Psoas muscle (tissue), 7 donors: ENCODE measurements at regions not wholly inside any gene's neighbourhood (a gene's known extent, or its start where the extent isn't known, plus 50 kb on each side); places are given as distances from the start of the nearest gene placed in this dataset.

Experiments used
- ATAC-seq, 4 donors: fragments of 200-7000 bp; cut with Tn5 transposase; one replicate each; pipeline ENCODE4 v1.9.1; 2020; ENCODE audit warnings: moderate library complexity in 3 of 4, mild to moderate bottlenecking in 2 of 4
- DNase-seq, 2 donors: peaks; one replicate each; pipeline ENCODE4 v3.0.0-alpha.2; 2020
- H3K27ac ChIP-seq: fragments of 200-600 bp; one replicate; pipeline ENCODE4 v1.8.0; 2022
- H3K27me3 ChIP-seq, 3 donors: fragments of 200-600 bp in 1 of 3; one replicate each; pipeline versions ENCODE4 v1.6.1 to v1.8.0; 2013 to 2022; ENCODE audit warnings: low read length in 2 of 3, mild to moderate bottlenecking in 2 of 3, moderate library complexity in 1 of 3; ENCODE audit not compliant: insufficient read depth in 3 of 3
- H3K36me3 ChIP-seq, 2 donors: fragments of 200-600 bp in 1 of 2; one replicate each; pipeline versions ENCODE4 v1.6.1 to v1.8.0; 2013 to 2022; ENCODE audit warnings: low read depth in 1 of 2, mild to moderate bottlenecking in 1 of 2, moderate library complexity in 1 of 2; ENCODE audit not compliant: insufficient read depth in 1 of 2
- H3K4me1 ChIP-seq: fragments of 200-600 bp; one replicate; pipeline ENCODE4 v1.8.0; 2022
- H3K4me3 ChIP-seq: fragments of 200-600 bp; one replicate; pipeline ENCODE4 v1.8.0; 2022; ENCODE audit warnings: mild to moderate bottlenecking
- H3K9me3 ChIP-seq: fragments of 200-600 bp; one replicate; pipeline ENCODE4 v1.8.0; 2022
- CTCF ChIP-seq: fragments of 200-600 bp; IDR thresholded peaks from one replicate; pipeline ENCODE4 v1.8.0; 2022; ENCODE audit warnings: antibody characterized with exemption
- WGBS, 3 donors: extraction: QIAGEN DNeasy Blood & Tissue Kit; methylation state at CpG; one replicate each; pipeline versions ENCODE4 v1.1.6 to v1.1.7; 2013; 5-methylcytosine and 5-hydroxymethylcytosine counted together
- intact Hi-C, 2 donors: fragments of 100-400 bp; cut with DNase I; formaldehyde crosslinking; loops; one replicate each; pipeline versions ENCODE4 v1.11.0 to v1.14.2; 2022
- donor health status: healthy with polysubstance abuse.
- donor health status: DM: no; HTN: no; CAD: no; lungs with moderate emphysema.
- donor health status: Bipolar disorder and iron deficiency.
- donor health status: healthy.
- donor health status: DM: yes; HTN: yes; CAD: no.
- donor health status: DM: no; HTN: no; CAD: no.
- donor health status: DM: yes; HTN: yes; CAD: no.

GRCh38 chr7:34260279-34260678 lies 354.9 kb downstream of the BMPER start:
- Histone ChIP-seq H3K4me1 (no peaks in the 10 kb centered on the region), H3K9me3 (no peaks in the 10 kb centered on the region), H3K27ac (no peak overlapping the region), H3K27me3 (no peaks in the 10 kb centered on the region), H3K4me3 (no peak overlapping the region), H3K36me3 (no peaks in the 10 kb centered on the region)
- ATAC-seq (peak; percentile 42 to 89 (median 78)), DNase-seq (no peak)
- intact Hi-C loops: no loop called here
- no peak for TF ChIP-seq CTCF

- H3K4me1 ChIP-seq: no peaks in the 10 kb centered on the region
- H3K36me3 ChIP-seq: no peaks in the 10 kb centered on the region
- H3K9me3 ChIP-seq: no peaks in the 10 kb centered on the region
- ATAC-seq: no peak
- no peak for TF ChIP-seq CTCF
- H3K27me3 ChIP-seq: no peaks in the 10 kb centered on the region
- no peak overlapping the region for H3K4me3 ChIP-seq
- 48 to 83% (median 72%) methylated on average over 2 of the region's 2 CpGs for WGBS, 3 donors
- H3K27ac ChIP-seq: no peak overlapping the region
- no peak for DNase-seq
- intact Hi-C loops: no loop called here
Observed at GRCh38 chr7:34263168-34263567, 357.8 kb downstream of the BMPER start.

GRCh38 chr7:34269084-34269483 lies 363.7 kb downstream of the BMPER start:
- ATAC-seq (no peak), DNase-seq (no peak)
- WGBS, 3 donors: 47 to 66% (median 53%) methylated on average over 2 of the region's 2 CpGs
- Histone ChIP-seq H3K27me3 (no peaks in the 10 kb centered on the region), H3K9me3 (no peaks in the 10 kb centered on the region), H3K36me3 (no peaks in the 10 kb centered on the region), H3K4me1 (no peaks in the 10 kb centered on the region), H3K4me3 (no peak overlapping the region), H3K27ac (no peak overlapping the region)
- intact Hi-C loops: no loop called here
- no peak for TF ChIP-seq CTCF

GRCh38 chr7:34275624-34276023 lies 370.3 kb downstream of the BMPER start:
- H3K27ac ChIP-seq: no peak overlapping the region
- no peak overlapping the region for H3K4me3 ChIP-seq
- no peak for DNase-seq
- no peaks in the 10 kb centered on the region for H3K9me3 ChIP-seq
- no peaks in the 10 kb centered on the region for H3K4me1 ChIP-seq
- no peaks in the 10 kb centered on the region for H3K27me3 ChIP-seq
- no peaks in the 10 kb centered on the region for H3K36me3 ChIP-seq
- TF ChIP-seq CTCF: no peak
- intact Hi-C loops: no loop called here
- ATAC-seq: no peak

- Histone ChIP-seq H3K27me3 (no peaks in the 10 kb centered on the region), H3K36me3 (no peaks in the 10 kb centered on the region), H3K4me1 (no peaks in the 10 kb centered on the region), H3K27ac (no peak overlapping the region), H3K4me3 (no peak overlapping the region), H3K9me3 (no peaks in the 10 kb centered on the region)
- TF ChIP-seq CTCF: no peak
- intact Hi-C loops: no loop called here
- DNase-seq (no peak), ATAC-seq (no peak)
- 75 to 79% (median 76%) methylated on average over 7 of the region's 7 CpGs for WGBS, 3 donors
Observed at GRCh38 chr7:34277016-34277802, 371.9 kb downstream of the BMPER start.
